Spleen (tissue), 7 donors: ENCODE measurements at regions not wholly inside any gene's neighbourhood (a gene's known extent, or its start where the extent isn't known, plus 50 kb on each side); places are given as distances from the start of the nearest gene placed in this dataset.

Experiments
- POLR2A ChIP-seq, 3 donors: fragments of 450-650 bp; IDR thresholded peaks; one replicate each; pipeline ENCODE4 v1.5.1; 2017; ENCODE audit warnings: antibody characterized with exemption in 3 of 3, mild to moderate bottlenecking in 1 of 3
- TF ChIP-seq, protein P1 (sequence below), 11 experiments: fragments of 200-600 bp in 7 of 11; fragments of 450-650 bp in 4 of 11; sonication (generic) in 4 of 11; IDR thresholded peaks in 8 of 11; conservative IDR thresholded peaks in 3 of 11; 1 replicate in 7 of 11; 2 replicates in 4 of 11; pipeline versions ENCODE4 v1.4.0 to v1.8.0; 2016 to 2021; ENCODE audit warnings: antibody characterized with exemption in 11 of 11, inconsistent platforms in 4 of 11, mild to moderate bottlenecking in 1 of 11
- donor health status: DM: no; HTN: no; CAD: no; lungs with moderate emphysema.
- donor health status: DM: no; HTN: no; CAD: no.
- donor health status: DM: no; HTN: no; CAD: no.

DNA sequence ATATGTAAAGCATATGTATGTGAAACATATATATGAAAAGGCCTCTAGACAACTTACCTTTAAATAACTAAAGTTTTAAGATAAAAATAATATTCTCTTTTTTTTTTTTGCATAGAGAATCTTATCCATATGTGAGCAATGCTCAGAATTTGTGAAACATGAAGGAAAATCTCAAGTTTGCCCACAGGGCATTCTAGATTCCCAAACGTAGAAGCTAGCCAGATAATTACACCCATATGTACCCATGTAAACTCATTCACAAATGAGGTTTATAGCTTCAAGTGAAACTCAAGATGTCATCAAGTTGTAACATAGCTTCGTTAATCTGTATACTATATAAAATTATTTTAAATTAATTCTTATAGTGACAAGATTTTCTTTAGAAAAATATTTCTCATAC, 537.3 kb upstream of the NR2F2 start:
- TF ChIP-seq, protein P1, sequence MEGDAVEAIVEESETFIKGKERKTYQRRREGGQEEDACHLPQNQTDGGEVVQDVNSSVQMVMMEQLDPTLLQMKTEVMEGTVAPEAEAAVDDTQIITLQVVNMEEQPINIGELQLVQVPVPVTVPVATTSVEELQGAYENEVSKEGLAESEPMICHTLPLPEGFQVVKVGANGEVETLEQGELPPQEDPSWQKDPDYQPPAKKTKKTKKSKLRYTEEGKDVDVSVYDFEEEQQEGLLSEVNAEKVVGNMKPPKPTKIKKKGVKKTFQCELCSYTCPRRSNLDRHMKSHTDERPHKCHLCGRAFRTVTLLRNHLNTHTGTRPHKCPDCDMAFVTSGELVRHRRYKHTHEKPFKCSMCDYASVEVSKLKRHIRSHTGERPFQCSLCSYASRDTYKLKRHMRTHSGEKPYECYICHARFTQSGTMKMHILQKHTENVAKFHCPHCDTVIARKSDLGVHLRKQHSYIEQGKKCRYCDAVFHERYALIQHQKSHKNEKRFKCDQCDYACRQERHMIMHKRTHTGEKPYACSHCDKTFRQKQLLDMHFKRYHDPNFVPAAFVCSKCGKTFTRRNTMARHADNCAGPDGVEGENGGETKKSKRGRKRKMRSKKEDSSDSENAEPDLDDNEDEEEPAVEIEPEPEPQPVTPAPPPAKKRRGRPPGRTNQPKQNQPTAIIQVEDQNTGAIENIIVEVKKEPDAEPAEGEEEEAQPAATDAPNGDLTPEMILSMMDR (IDR thresholded peaks at IDR 0.05 in 8 of 11, conservative IDR thresholded peaks at IDR 0.05 in 3 of 11) = no peak
- TF ChIP-seq POLR2A (IDR thresholded peaks at IDR 0.05) = no peak
